Common myeloid progenitor, CD34-positive (primary cell): ENCODE measurements at regions not wholly inside any gene's neighbourhood (a gene's known extent, or its start where the extent isn't known, plus 50 kb on each side); places are given as distances from the start of the nearest gene placed in this dataset.

Experiments used
- CTCF ChIA-PET: fragments of 350-600 bp; sonication (Branson Sonifier 250); formaldehyde crosslinking; loops from one replicate; lab custom pipeline; 2021; ENCODE audit warnings: antibody characterized with exemption; lab: Charles Lee
- POLR2A ChIA-PET: fragments of 350-600 bp; sonication (Branson Sonifier 250); formaldehyde crosslinking; loops from one replicate; lab custom pipeline; 2021; ENCODE audit warnings: antibody characterized with exemption; lab: Charles Lee
- DNase-seq, 3 donors: peaks; one replicate each; pipeline versions ENCODE4 v3.0.0 to v3.0.0-alpha.2; 2013
- H3K27ac ChIP-seq, 2 experiments: 1 replicate in 1 of 2; 2 replicates in 1 of 2; pipeline ENCODE4 v1.7.0; 2013; ENCODE audit warnings: inconsistent platforms in 2 of 2, low read length in 2 of 2, mild to moderate bottlenecking in 2 of 2, low read depth in 1 of 2, moderate library complexity in 1 of 2; ENCODE audit not compliant: severe bottlenecking in 2 of 2, insufficient read depth in 1 of 2, poor library complexity in 1 of 2
- H3K27me3 ChIP-seq, 5 experiments: replicated peaks in 2 of 5; 1 replicate in 3 of 5; 2 replicates in 2 of 5; pipeline versions ENCODE4 v1.6.1 to v1.7.0; 2013; ENCODE audit warnings: low read length in 4 of 5, mild to moderate bottlenecking in 2 of 5, moderate library complexity in 2 of 5, inconsistent platforms in 1 of 5; ENCODE audit not compliant: insufficient read depth in 5 of 5, control insufficient read depth in 4 of 5
- H3K36me3 ChIP-seq, 4 experiments: 1 replicate in 2 of 4; 2 replicates in 2 of 4; pipeline versions ENCODE4 v1.6.1 to v1.7.0; 2013; ENCODE audit warnings: low read length in 3 of 4, control low read depth in 1 of 4, mild to moderate bottlenecking in 1 of 4; ENCODE audit not compliant: control insufficient read depth in 4 of 4, insufficient read depth in 4 of 4
- H3K4me1 ChIP-seq, 4 experiments: 1 replicate in 3 of 4; 2 replicates in 1 of 4; pipeline versions ENCODE4 v1.6.1 to v1.7.1; 2013; ENCODE audit warnings: low read length in 3 of 4, mild to moderate bottlenecking in 3 of 4, control low read depth in 1 of 4, inconsistent platforms in 1 of 4, moderate library complexity in 1 of 4; ENCODE audit not compliant: control insufficient read depth in 4 of 4, insufficient read depth in 4 of 4; ENCODE audit errors: control extremely low read depth in 1 of 4
- H3K4me3 ChIP-seq, 7 experiments: 1 replicate in 4 of 7; 2 replicates in 3 of 7; pipeline versions ENCODE4 v1.5.1 to v1.7.0; 2013; ENCODE audit warnings: mild to moderate bottlenecking in 7 of 7, low read length in 6 of 7, moderate library complexity in 6 of 7, inconsistent platforms in 2 of 7, low read depth in 2 of 7, control low read depth in 1 of 7; ENCODE audit not compliant: insufficient read depth in 4 of 7, control insufficient read depth in 1 of 7; ENCODE audit errors: extremely low read depth in 1 of 7
- H3K9me3 ChIP-seq, 5 experiments: 1 replicate in 4 of 5; 2 replicates in 1 of 5; pipeline versions ENCODE4 v1.6.1 to v1.7.1; 2013; ENCODE audit warnings: low read length in 4 of 5, mild to moderate bottlenecking in 2 of 5, inconsistent platforms in 1 of 5, low read depth in 1 of 5, moderate library complexity in 1 of 5; ENCODE audit not compliant: control insufficient read depth in 4 of 5, insufficient read depth in 2 of 5; ENCODE audit errors: control extremely low read depth in 1 of 5
- WGBS: methylation state at CpG from one replicate; pipeline ENCODE4 v1.1.5; 2013; ENCODE audit not compliant: insufficient coverage; 5-methylcytosine and 5-hydroxymethylcytosine counted together

- Histone ChIP-seq H3K36me3 (no peaks in the 10 kb centered on the region), H3K4me3 (no peak overlapping the region), H3K27me3 (no peaks in the 10 kb centered on the region), H3K9me3 (no peaks in the 10 kb centered on the region), H3K4me1 (no peaks in the 10 kb centered on the region), H3K27ac (no peak overlapping the region)
- CTCF ChIA-PET, result interaction anchor here (1.0 kb wide), 1 partner anchor 14 kb away, joined by 3 read pairs; no protein-coding TSS in a partner anchor
- POLR2A ChIA-PET, result no interaction called here
- no peak for DNase-seq
- 100% methylated on average over 1 of the region's 1 CpG for WGBS
Measured at GRCh38 chr4:96526625-96527024, 686.7 kb downstream of the PDHA2 start.

- no peaks in the 10 kb centered on the region for H3K9me3 ChIP-seq
- no peaks in the 10 kb centered on the region for H3K4me1 ChIP-seq
- H3K36me3 ChIP-seq, result no peaks in the 10 kb centered on the region
- POLR2A ChIA-PET, result no interaction called here
- H3K27me3 ChIP-seq, result no peaks in the 10 kb centered on the region
- no peak for DNase-seq
- no peak overlapping the region for H3K27ac ChIP-seq
- CTCF ChIA-PET, result no interaction called here
- no peak overlapping the region for H3K4me3 ChIP-seq
Measured at GRCh38 chr4:96531836-96532235, 691.9 kb downstream of the PDHA2 start.

GRCh38 chr4:96543346-96543745 is 703.5 kb downstream of the PDHA2 start:
- ChIA-PET POLR2A (no interaction called here), CTCF (no interaction called here)
- no peaks in the 10 kb centered on the region for H3K27me3 ChIP-seq
- H3K4me1 ChIP-seq, result no peaks in the 10 kb centered on the region
- 96% methylated on average over 2 of the region's 2 CpGs for WGBS
- H3K27ac ChIP-seq, result no peak overlapping the region
- H3K36me3 ChIP-seq, result no peaks in the 10 kb centered on the region
- H3K9me3 ChIP-seq, result peaks cover 0 to 2% (median 0%) of the 10 kb centered on the region in 5 experiments
- H3K4me3 ChIP-seq, result no peak overlapping the region
- DNase-seq, result no peak

- Histone ChIP-seq H3K36me3 (no peaks in the 10 kb centered on the region), H3K27me3 (no peaks in the 10 kb centered on the region), H3K4me3 (no peak overlapping the region), H3K9me3 (no peaks in the 10 kb centered on the region), H3K4me1 (no peaks in the 10 kb centered on the region), H3K27ac (no peak overlapping the region)
- CTCF ChIA-PET, result no interaction called here
- DNase-seq, result no peak
- POLR2A ChIA-PET, result no interaction called here
- 100% methylated on average over 2 of the region's 2 CpGs for WGBS
Measured at GRCh38 chr4:96558466-96558865, 718.6 kb downstream of the PDHA2 start.

GRCh38 chr4:96566755-96567154 is 726.9 kb downstream of the PDHA2 start:
- ChIA-PET CTCF (no interaction called here), POLR2A (no interaction called here)
- Histone ChIP-seq H3K36me3 (no peaks in the 10 kb centered on the region), H3K27ac (no peak overlapping the region), H3K9me3 (no peaks in the 10 kb centered on the region), H3K4me1 (no peaks in the 10 kb centered on the region), H3K4me3 (no peak overlapping the region), H3K27me3 (no peaks in the 10 kb centered on the region)
- DNase-seq, result no peak
- 100% methylated on average over 2 of the region's 2 CpGs for WGBS

- POLR2A ChIA-PET, result no interaction called here
- Histone ChIP-seq H3K4me1 (peaks cover 0 to 5% (median 0%) of the 10 kb centered on the region in 4 experiments), H3K27ac (no peak overlapping the region), H3K9me3 (no peaks in the 10 kb centered on the region), H3K4me3 (no peak overlapping the region), H3K36me3 (no peaks in the 10 kb centered on the region), H3K27me3 (no peaks in the 10 kb centered on the region)
- no CpG with 5 or more reads among the region's 2 CpGs for WGBS
- CTCF ChIA-PET, result no interaction called here
- DNase-seq, result no peak
Measured at GRCh38 chr4:96585304-96585703, 745.4 kb downstream of the PDHA2 start.

GRCh38 chr4:96593422-96593821 is 753.5 kb downstream of the PDHA2 start:
- 94% methylated on average over 2 of the region's 2 CpGs for WGBS
- H3K36me3 ChIP-seq, result no peaks in the 10 kb centered on the region
- POLR2A ChIA-PET, result no interaction called here
- no peaks in the 10 kb centered on the region for H3K27me3 ChIP-seq
- H3K4me1 ChIP-seq, result no peaks in the 10 kb centered on the region
- H3K4me3 ChIP-seq, result no peak overlapping the region
- CTCF ChIA-PET, result no interaction called here
- no peak for DNase-seq
- H3K27ac ChIP-seq, result no peak overlapping the region
- no peaks in the 10 kb centered on the region for H3K9me3 ChIP-seq
